HG02623 (cell line): ENCODE measurements at regions not wholly inside any gene's neighbourhood (a gene's known extent, or its start where the extent isn't known, plus 50 kb on each side); places are given as distances from the start of the nearest gene placed in this dataset.
"Not testable (repeated sequence)": the region's sequence is repeated elsewhere in the genome, so short reads cannot be mapped to it uniquely, and the experiment has no call there.

Experiments
- ATAC-seq: cut with Tn5 transposase; IDR thresholded peaks from one replicate; pipeline ENCODE4 v1.9.1; 2021; ENCODE audit warnings: moderate library complexity; ENCODE audit not compliant: unreplicated experiment

DNA sequence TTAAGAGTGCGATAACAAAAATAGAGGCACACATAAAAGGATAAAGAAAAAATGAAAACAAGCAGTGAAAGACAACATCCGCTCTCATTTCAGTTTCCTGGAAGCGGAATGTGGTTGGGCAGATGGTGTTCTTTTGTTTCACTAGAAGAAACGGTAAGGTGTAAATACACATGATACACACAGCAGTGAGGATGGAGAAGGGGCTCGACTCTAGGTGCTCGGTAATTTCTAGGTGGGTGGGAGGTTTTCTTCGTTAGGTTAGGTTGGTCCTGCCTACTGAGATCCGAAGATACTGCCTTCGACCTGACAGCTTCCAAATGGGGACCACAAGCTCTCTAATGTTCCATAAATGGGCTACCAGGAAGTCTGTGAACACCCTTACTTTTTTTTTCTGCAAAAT, 1082.5 kb downstream of the BCL11B start:
- ATAC-seq: no peak

GRCh38 chr14:98189944-98190343, 1082.1 kb downstream of the BCL11B start:
- no peak for ATAC-seq

GRCh38 chr14:98192946-98193345, 1079.1 kb downstream of the BCL11B start:
- ATAC-seq: no peak

DNA sequence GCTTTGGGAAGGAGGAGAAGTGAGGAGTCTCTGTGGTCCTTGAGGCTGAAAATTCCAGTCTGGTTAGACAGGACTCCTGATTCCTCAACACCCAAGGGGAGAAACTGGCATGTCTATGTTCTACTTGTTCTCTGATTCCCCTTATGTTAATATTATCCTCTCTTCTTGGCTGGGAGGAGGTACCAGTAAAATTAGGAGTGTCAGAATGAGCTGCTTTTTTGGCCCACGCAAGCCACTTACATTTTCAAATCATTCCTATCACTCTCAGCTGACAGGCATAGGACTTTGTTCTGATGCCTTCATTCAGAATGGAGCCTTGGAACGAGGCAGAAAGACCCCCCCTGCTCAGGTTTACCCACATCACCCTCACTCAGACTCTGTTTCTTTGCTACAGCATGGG, 1077.2 kb downstream of the BCL11B start:
- ATAC-seq: no peak

- ATAC-seq: no peak
These were observed 1076.7 kb downstream of the BCL11B start for GRCh38 chr14:98195256-98195655.

DNA sequence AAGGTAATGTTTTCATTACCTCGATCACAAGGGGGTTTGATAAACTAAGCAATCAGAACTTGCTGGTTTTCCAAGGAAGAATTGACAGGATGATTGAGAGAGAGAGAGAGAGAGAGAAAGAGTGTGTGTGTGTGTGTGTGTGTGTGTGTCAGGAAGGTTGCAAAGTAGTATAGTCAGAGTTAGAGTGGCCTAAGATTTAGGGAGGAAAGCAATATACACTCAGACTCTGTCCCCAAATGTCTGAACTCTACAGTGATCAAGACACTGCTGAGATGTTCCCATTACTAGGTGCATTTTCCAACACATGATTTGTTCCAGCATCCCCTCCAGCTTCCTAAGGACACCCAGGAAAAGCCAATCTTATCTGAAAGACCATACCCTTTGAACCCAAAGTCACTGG, 1074.1 kb downstream of the BCL11B start:
- no peak for ATAC-seq

DNA sequence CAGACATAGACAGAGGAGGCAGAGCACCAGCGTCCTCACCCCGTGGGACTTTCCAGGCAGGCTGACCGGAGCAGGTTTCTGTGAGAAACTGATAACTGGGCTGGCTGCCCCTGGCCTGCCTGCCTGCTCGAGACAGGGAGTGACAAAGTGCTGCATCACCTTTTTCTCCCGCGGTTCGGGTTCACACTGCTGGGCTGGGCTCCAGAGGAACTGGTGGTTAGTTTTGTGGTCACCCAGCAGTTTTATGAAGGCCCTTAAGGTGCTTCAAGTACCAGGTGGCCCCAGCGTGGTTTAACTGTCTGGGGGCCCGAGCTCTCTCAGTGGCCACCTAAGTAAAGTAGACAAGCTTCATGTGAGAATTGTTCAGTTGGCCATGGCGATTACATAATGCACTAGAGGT, 1073.6 kb downstream of the BCL11B start:
- ATAC-seq: no peak

- no peak for ATAC-seq
These were observed 1071.4 kb downstream of the BCL11B start for GRCh38 chr14:98200601-98201000.

DNA sequence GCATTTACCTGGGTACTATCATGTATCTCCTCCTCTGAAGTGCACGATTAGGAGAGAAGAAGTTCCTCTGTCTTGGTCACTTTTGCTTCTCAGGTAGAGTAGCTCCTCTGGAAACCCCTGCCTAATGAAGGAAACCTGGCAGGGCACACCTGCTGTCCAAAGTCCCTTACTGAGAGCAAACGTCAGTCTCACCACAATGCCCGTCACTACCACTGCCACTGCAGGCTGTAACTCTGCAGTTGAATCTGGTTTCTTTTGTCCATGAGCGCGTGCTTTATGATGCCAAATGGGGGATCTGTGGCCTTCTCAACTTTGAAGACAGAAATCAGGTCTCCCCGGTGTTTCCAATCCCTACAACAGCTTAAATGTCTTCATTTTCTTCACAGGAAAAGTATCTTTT, 1068.6 kb downstream of the BCL11B start:
- ATAC-seq: no peak

- ATAC-seq: no peak
These were observed 1067.9 kb downstream of the BCL11B start for GRCh38 chr14:98204139-98204538.

DNA sequence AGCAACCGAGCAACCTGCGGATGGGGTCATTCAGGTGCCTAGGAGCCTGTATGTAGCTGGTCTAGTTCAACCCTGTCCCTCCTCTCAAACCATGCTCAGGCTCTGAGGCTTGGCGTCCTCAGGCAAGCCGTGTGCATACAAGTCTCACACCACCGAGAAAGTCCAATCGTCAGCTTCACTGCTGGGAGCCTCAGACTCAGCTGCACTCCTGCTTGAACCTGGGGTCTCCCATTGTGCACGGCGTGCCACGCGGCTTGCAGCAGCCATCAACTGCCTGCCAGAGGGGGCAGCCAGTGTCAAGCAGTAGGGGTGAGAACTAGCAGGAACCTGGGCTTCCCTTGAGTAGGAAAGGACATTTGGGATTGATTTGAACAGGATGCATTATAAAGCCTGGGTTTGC, 1064.6 kb downstream of the BCL11B start:
- no peak for ATAC-seq

DNA sequence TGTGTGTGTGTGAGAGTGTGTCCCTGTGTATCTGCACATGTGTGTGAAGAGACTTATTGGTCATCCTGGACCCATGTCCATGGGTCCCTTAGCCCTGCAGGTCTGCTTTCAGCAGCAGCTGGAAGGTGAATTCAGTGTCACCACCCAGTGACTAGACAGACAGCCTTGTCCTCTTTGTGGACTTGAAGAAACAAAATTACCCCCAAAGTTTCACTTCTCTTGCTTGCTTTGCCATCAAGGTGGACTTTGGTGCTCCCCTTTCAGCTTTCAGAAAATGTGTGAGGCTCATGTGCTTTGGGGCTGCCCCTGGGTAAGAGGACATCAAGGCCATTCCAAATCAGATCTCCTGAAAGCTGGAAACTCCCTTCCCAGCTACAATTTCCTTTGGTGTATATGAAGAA, 1063.8 kb downstream of the BCL11B start:
- no peak for ATAC-seq

DNA sequence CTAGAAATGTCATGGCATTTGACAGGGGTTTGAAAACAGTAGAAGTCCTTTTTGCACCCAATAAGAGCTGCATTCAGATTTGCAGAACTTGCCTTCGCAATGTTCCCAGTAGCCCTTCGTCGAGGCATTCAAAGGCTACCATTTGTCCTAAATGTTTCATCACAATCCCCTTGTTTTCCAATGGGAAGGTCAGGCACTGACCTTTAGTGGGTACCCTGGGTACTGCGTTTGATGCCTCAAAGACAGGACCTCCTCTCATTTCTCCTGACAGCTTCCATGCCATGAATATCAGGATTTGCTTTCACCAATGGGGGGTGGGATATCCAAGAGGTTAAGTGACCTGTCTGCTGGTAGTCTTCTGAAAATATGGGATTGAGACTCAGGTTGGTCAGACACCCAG, 1063.1 kb downstream of the BCL11B start:
- ATAC-seq: no peak

DNA sequence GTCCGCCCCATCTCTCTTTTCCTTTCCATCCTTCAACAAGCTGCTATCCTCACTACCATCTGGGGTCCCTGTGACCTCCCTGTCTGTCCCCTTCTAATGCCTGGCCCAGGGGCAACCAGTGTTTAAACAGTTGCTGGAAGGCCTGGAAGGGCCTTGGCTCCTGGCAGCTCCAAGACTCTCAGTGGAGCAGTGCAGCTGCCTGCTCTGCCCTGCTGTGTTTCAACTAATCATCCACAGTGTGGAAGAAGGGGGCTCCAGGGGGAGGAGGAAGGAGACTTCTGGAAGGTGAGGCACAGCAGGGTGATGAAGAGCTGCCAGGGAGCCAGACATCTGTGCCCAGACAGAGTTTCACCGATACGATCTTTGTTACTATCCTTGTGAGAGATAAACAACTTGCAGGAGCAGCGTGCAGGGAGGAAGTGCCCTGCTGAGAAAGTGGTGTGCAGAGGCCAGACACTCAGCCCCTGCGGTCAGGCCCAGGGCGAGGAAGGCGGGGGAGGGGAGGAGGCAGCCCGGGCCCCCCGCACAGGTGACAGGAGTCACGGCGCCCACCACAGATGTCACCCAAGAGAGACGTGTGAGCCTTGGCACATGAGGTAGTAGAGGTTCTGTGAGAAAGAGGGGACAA, 1061.8 kb downstream of the BCL11B start:
- no peak for ATAC-seq

GRCh38 chr14:98217530-98217929, 1054.5 kb downstream of the BCL11B start:
- ATAC-seq: no peak

DNA sequence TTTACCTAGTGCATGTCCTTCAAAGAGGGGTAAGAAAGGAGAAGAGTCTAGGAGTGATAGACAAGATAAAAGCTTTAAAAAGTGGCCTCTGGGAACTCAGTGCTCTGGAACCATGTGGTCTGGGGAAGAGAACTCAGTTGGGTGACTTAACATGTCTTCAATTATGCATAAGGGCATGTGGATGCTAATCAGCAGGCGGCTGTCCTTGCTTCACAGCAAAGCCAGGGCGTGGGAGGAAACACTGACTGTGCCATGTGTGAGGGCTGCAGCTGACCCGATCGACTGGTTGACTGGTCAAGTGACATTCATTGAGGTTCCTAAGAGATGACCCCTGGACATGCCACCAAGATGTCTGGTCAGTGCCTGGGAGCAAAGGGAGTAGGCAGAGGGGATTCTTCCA, 1053.8 kb downstream of the BCL11B start:
- ATAC-seq: no peak

DNA sequence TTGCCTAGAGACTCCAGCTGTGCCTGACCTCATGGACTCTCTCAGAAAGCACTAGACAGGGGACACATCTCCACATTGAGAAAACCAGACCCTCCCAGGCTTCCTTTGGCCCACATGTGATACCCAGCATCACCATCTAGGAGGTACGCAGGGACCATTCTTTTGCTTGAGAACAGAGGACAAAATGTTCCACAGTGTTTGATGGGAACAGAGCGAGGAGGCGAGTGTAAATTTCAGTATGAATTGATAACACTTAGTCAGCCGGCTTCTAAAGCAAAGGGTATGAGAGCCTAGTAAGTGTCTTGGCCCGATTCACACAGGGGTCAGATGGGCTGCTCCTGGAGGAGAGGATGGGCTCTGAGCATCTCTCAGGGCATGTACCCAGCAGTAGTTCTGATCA, 1052.4 kb downstream of the BCL11B start:
- no peak for ATAC-seq

- no peak for ATAC-seq
These were observed 1048.9 kb downstream of the BCL11B start for GRCh38 chr14:98223106-98223505.

- ATAC-seq: not testable (repeated sequence)
These were observed 1048.3 kb downstream of the BCL11B start for GRCh38 chr14:98223710-98224109.

GRCh38 chr14:98226411-98226810, 1045.6 kb downstream of the BCL11B start:
- no peak for ATAC-seq

GRCh38 chr14:98227000-98227726, 1044.8 kb downstream of the BCL11B start:
- no peak for ATAC-seq

DNA sequence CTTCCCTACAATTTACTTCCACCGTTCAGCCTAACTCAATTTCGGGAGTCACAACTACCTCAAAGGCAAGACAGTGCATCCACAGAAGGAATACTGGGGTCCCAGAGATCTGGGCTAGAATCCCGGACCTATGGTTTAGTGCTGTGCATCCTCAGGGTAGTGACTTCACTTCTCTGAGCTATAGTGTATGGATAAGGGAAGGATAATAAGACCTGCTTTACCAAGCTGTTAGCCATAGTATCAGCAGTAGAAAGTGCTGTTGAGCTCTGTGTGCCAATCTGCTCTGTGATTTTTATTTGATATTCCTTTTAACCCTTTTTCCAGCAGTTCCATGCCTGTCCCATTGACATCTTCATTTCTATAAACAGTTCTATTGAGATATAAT, 1044.3 kb downstream of the BCL11B start:
- no peak for ATAC-seq
